ENCODE measurements at regions not wholly inside any gene's neighbourhood (a gene's known extent, or its start where the extent isn't known, plus 50 kb on each side); places are given as distances from the start of the nearest gene placed in this dataset.

DNA sequence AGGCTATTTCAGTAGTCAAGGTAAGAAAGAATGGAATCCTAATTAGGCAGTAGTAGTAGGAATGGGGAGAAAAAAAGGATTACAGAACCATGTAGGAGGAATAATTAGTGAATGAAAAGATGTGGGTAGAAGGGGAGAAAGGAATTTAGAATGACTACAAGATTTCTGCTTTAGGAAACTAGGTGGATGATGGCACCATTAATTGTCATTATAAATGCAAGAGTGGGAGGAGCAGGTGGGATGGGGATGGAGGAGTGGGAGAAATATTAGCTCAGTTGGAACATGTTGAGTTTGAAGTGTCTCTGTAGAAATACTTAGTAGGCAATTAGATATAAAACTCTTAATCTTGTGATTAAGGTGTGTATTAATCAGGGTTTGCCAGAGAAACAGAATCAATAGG lies 50.0 kb upstream of the C21orf91 start:
- no peak for DNase-seq

All from inflammatory macrophage treated with lipopolysaccharide for 1 hour (primary cell).